HG03159 (cell line): ENCODE measurements at regions not wholly inside any gene's neighbourhood (a gene's known extent, or its start where the extent isn't known, plus 50 kb on each side); places are given as distances from the start of the nearest gene placed in this dataset.

ENCODE experiments used
- ATAC-seq: cut with Tn5 transposase; IDR thresholded peaks from one replicate; pipeline ENCODE4 v1.9.1; 2021; ENCODE audit warnings: mild to moderate bottlenecking, moderate library complexity; ENCODE audit not compliant: unreplicated experiment

GRCh38 chr6:11926594-11927407, 85.3 kb upstream of the HIVEP1 start:
- ATAC-seq: no peak

GRCh38 chr6:11925805-11926204, 86.3 kb upstream of the HIVEP1 start:
- ATAC-seq: no peak

DNA sequence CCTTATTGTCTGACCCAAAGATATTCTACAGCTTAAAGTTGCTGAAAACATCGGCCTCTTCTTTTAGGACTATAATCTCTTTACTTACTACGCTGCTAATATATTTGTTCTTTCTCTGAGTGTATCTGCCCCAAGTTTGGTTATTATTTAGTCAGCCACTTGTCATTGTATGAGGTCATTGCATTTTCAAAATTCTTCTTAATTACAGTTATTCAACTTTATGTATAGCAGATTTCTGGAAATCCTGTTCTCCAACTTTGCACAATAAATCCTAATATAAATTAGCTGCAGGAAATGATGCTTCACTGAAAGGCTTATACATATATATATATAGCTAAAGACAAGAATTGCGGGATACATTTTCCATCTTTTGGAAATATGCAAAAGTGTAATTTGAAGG, 88.5 kb upstream of the HIVEP1 start:
- ATAC-seq: no peak

DNA sequence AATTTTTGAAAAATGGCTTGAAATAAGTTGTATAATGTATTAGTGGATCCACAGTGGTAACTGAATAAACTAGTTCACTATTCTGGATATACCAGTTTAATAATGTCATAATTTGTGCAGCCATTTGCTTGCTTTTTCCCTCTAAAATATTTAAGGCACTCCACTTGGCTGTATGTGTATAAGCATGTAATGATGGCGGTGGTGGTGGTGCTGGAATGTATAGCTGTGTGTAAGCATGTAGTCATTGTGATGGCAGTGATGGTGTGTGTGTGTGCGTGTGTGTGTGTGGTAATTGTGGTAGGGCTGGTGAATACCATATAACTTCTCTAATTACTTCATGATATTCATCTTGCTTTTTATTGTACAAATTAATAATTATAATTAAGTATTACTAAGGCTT, 89.2 kb upstream of the HIVEP1 start:
- no peak for ATAC-seq

DNA sequence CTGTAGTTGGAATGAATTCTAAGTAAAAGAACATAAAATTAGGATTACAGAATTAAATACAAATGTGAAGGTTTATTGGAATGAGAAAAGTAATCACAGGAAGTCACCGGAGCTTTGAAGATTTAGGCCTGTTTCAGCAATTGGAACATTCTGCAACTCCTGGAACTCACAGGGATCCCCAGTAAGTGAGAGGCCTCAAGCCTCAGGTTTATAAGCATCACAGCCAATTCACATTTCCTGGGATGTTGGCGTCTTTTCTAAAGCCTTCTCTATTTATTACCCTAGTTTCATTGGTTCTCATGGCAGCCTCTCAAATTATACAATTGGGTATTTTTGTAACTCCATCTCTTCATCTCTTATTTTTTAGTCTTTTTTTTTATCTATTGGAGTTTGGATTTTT, 90.4 kb upstream of the HIVEP1 start:
- no peak for ATAC-seq

DNA sequence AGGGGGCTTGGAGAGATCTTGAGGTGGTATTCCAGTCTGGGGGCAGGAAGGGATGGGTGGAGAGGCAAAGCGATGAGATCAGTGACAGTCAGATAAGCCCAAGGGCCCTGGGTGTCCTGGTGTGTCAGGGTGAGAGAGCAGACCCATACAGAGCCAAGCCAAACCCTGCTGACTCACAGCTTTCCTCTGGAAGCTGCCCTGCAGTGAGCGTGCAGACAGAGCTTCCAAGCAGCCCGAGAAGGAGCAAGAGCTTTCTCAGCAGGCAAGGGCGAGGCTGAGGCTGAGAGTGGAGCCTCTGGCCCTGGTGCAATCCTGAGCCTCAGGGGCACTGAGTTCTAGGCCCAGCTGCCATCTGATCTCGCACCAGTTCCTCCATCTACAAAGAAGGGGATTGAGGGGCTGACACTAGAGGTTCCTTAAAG, 91.1 kb upstream of the HIVEP1 start:
- no peak for ATAC-seq

DNA sequence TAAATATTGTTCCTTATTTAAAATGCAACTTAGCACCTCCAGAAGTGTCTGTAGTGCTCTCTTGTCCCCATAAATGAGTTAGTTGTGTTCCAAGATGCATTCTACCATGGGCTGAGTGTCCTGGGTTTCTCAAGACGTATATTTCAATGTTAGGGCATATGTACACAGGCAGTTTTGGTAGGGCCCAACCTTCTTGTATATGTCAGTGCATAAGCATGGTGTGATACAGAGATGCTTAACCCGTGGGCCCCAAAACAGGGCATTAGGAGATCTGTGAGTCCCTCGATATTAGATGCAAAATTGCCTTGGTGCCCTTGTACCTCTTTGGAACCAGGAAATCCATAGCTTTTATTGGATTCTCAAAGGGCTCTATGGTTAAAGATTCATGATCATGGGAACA, 91.5 kb upstream of the HIVEP1 start:
- no peak for ATAC-seq

DNA sequence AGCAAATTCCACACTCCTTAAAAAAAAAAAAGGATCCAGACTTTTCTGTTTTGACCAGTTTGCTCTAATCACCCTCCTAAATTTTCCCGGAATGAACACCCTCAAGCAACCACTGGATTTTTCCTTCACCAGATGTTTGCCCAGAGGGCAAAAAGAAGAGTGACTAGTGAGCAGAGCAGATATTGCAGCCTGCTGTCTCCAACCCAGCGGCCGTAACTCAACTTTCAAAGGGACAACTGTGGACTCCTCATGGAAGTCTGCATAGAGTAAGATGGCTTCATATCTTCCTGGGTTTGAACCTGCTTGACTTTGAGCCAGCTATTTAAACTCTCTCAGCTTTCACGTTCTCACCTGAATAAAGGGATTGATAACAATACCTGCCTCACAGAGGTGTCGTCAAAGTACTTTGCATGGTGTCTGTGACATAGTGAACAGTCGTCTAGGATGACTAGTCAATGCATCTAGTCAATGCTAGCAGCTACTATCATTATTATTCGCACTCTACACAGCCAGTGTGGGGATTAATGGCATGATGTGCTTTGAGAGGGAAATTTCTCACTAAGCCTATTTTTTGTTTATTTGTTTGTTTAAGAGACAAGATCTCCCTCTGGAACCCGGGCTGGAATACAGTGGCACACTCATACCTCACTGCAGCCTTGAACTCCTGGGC, 92.2 kb upstream of the HIVEP1 start:
- ATAC-seq: no peak

- no peak for ATAC-seq
Observed at GRCh38 chr6:11918739-11919605, 93.1 kb upstream of the HIVEP1 start.

- ATAC-seq: no peak
Observed at GRCh38 chr6:11917951-11918738, 94.0 kb upstream of the HIVEP1 start.

- ATAC-seq: no peak
Observed at GRCh38 chr6:11912420-11912819, 99.7 kb upstream of the HIVEP1 start.

GRCh38 chr6:11911538-11911937, 100.6 kb upstream of the HIVEP1 start:
- ATAC-seq: no peak

- no peak for ATAC-seq
Observed at GRCh38 chr6:11909696-11910132, 102.4 kb upstream of the HIVEP1 start.

DNA sequence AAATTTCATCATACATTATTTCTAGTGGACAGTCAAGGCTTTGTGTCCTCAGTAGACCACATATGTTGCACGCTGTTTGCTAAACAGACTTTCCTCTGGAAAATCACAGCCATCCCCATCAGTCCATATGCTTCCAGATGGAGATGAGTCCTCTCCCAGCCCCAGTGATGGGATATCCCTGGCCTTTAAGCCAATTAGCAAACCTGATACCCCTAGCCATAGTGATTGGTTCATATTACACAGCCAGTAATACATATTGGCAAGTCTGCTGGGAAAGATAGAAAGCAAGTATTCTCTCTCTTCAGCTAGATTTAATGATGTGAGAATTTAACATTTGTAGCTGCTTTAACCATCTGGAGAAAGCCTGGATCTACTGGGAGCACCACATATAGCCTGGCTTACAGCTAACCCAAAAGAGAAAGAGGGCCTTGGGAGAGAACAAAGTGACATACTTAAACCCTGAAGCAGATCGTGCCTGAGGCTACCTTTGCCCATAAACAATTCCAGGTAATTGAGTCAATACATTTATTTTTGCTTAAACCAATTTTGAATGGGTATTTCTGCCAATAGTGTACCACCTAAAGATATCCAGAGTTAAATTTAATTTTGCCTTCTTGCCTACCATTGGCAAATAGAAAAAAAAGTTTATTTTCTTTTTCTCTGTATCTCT, 103.5 kb upstream of the HIVEP1 start:
- no peak for ATAC-seq

GRCh38 chr6:11903645-11904044, 108.5 kb upstream of the HIVEP1 start:
- no peak for ATAC-seq

DNA sequence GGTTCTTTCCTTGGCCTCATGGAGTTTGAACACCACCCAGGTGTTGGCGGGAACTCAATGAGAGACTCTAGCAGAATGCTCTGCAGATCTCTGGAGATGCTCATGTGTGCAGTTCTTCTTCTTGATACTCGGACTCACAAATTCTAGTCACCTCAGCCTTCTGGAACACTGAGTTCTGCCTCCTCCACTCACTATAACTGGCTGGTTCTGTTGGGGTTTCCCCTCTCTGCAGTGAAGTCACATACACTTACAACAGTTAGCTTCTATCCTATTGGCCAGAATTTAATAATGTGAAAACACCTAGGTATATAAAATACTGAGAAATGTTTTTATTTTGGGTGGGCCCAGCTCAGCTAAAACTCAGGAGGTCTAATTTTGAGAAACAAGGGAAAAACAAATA, 109.6 kb upstream of the HIVEP1 start:
- ATAC-seq: no peak

GRCh38 chr6:11900662-11901598, 111.2 kb upstream of the HIVEP1 start:
- ATAC-seq: no peak

DNA sequence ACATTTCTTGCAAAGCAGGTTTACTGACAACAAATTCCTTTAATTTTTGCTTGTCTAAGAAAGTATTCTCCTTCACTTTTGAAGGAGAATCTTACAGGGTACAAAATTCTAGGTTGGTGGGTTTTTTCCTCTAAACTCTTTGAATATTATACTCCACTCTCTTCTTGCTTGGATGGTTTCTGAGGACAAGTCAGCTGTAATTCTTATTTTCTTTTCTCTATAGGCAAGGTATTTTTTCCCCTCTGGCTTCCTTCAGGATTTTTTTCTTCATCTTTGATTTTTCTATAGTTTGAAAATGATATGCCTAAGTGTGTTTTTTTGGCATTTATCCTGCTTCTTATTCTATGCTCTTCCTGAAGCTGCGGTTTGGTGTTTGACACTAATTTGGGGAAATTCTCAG, 112.5 kb upstream of the HIVEP1 start:
- ATAC-seq: no peak

DNA sequence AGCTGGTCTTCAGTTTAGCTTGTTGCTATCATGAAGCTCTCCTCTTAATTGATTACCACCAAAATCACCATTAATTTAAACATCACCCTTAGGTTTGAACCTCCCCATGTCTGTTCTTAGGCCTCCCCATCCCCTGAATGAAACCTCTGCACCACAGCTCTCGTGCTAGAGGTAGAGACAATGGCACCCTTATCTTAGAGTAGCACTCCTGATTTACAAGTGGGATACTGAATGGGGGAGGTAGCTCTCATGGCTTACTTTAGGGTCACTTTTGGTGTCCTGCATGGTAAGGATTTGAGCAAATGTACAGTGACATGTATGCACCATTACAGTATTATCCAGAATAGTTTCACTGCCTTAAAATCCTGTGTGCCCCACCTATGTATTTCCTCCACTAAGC, 115.6 kb upstream of the ADTRP start:
- ATAC-seq: no peak
